LNCAP (cell line): ENCODE measurements at regions not wholly inside any gene's neighbourhood (a gene's known extent, or its start where the extent isn't known, plus 50 kb on each side); places are given as distances from the start of the nearest gene placed in this dataset.

Experiments used
- TF ChIP-seq, protein P1 (sequence below): fragments of 450-650 bp; IDR thresholded peaks from 2 replicates; pipeline ENCODE4 v1.5.1; 2017; ENCODE audit warnings: mild to moderate bottlenecking

GRCh38 chr16:79318143-79318899 is 282.2 kb downstream of the MAF start:
- TF ChIP-seq, protein P1, sequence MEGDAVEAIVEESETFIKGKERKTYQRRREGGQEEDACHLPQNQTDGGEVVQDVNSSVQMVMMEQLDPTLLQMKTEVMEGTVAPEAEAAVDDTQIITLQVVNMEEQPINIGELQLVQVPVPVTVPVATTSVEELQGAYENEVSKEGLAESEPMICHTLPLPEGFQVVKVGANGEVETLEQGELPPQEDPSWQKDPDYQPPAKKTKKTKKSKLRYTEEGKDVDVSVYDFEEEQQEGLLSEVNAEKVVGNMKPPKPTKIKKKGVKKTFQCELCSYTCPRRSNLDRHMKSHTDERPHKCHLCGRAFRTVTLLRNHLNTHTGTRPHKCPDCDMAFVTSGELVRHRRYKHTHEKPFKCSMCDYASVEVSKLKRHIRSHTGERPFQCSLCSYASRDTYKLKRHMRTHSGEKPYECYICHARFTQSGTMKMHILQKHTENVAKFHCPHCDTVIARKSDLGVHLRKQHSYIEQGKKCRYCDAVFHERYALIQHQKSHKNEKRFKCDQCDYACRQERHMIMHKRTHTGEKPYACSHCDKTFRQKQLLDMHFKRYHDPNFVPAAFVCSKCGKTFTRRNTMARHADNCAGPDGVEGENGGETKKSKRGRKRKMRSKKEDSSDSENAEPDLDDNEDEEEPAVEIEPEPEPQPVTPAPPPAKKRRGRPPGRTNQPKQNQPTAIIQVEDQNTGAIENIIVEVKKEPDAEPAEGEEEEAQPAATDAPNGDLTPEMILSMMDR: no peak

DNA sequence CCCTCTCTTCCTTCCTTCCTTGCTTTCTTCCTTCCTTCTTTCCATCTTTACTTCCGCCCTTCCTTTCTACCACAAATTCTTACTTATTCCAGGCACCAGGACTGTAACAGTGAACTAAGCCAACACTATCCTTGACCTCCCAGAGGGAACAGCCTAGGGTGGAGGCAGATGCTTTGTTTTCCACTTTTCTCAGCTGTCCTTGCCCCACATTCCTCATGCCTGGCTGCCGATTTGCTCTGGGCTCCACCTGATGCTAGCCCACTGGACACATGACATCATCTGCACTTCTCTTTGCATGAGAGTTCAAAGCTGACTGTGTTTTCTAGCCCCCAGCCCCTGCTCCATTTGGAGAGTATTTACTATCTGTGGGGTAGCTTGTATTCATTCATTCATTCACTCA is 283.0 kb downstream of the MAF start:
- TF ChIP-seq, protein P1: no peak

GRCh38 chr16:79317026-79317425 is 283.5 kb downstream of the MAF start:
- TF ChIP-seq, protein P1: no peak

GRCh38 chr16:79316004-79316458 is 284.5 kb downstream of the MAF start:
- TF ChIP-seq, protein P1: no peak

DNA sequence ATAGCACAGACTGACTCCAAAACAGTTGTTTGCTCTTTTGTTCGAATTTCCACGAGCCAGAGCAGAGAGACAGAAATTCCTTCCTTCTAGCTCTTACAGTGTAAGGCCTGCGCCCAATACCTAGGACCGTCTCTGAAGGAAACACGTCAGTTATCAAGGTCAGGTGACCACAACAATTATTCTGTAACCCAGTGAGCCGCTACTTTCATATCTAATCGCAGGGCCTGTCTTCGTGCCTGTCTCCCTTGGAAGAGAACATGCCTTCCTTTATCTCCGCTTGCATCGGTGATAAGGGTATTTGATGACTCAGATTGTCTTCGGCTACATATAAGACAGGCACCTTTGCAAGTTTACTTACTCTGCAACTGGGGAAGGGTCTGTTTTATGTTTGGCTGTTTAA is 288.0 kb downstream of the MAF start:
- TF ChIP-seq, protein P1: no peak

GRCh38 chr16:79310710-79311109 is 289.8 kb downstream of the MAF start:
- TF ChIP-seq, protein P1: no peak

DNA sequence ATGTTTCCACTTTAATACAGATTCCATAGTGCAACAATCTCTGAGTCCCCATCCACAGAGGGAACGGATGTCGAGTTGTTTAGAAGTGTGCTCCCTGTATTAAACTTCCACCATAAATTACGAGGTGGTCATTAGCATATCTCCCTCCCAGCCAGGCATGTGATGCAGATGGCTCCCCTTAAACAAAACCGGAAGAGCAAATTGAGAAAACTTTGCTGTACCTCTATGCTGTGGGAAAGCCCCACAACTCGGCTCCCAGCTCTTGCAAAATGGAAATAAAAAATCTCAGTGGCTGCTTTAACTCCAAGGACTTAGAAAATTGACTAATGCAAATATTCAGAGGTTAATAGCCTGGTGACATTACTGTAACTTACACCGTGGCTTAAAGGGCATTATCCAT is 290.9 kb downstream of the MAF start:
- TF ChIP-seq, protein P1: no peak

- TF ChIP-seq, protein P1: no peak
Measured at GRCh38 chr16:79307214-79307613, 293.3 kb downstream of the MAF start.
